NAMALWA (cell line): ENCODE measurements at regions not wholly inside any gene's neighbourhood (a gene's known extent, or its start where the extent isn't known, plus 50 kb on each side); places are given as distances from the start of the nearest gene placed in this dataset.

Source experiments
- DNase-seq: peaks from one replicate; pipeline ENCODE4 v3.0.0-alpha.2; 2015; ENCODE audit warnings: low spot score

- no peak for DNase-seq
These were observed 158.2 kb downstream of the BARHL2 start for GRCh38 chr1:90558754-90559378.

DNA sequence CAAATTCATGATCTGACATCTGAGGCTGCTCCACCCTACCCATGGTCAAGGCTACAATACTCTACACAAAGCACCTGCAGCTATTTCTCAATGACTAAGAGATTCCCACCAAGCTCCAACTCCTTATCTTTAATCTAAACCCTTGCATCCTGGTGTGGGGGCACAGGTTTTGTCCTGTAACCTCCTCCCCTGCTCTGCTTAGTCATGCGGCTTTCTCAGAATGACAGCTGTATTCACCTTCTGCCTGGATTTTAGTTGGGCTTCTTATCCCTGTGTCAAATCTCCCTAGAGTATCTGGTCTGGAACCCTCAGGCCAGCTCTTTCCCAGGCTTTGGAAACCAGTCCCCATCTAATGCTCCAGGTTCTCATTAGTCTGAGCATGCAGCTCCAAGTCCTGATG, 159.0 kb downstream of the BARHL2 start:
- no peak for DNase-seq

DNA sequence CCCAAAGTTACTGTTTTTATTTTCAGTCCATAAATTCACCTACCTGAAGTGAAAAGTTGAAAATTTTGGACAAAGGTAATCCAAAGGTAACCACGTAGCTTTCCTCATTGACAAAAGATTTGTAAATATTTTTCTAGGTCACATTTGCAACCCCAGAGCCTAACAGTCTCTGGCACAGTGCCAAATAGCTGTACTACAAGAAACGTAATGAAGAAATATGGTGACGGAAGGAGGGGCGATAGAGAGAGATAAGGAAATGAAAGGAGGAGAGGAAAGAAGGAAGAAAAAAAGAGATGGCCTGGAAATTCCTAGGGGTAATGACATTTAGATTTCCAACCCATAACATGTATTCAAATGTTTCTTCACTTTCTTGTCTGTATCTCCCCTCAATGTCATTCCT, 159.4 kb downstream of the BARHL2 start:
- DNase-seq = no peak

DNA sequence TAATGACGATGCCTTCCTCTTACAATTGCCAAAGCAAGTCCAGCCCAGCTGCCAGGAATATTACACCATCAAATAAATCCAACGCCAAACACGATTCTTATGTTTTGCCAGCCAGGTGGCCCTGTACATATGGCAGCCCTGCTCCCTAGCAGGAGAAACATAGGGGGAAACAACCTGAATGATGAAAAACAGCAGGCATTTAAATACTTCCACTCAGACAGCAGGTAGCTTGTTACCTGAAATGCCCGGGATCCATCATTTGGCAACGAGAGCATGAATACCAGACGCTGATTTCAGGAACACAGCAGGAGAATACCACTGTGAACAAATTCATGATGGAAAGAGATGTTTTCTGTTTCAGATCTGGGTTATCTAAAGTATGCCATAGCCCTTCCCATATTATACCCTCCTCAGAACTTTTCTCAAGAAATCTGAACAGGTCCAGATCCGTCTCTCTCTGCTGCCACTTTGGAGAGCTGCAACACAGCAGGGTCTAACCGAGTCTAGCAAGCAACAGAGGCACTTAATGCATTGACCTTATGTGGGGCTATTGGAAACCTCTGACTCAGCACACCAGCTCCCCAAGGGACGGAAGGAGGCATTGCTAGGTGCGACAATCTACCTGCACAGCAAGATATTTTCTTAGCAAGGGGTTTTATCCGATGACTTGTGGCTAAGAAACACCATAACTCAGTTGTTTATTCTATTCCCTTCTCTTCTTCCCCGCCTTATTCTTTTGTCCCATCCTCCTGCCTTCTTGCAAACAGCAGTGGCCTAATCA, 166.3 kb downstream of the BARHL2 start:
- DNase-seq = no peak

DNA sequence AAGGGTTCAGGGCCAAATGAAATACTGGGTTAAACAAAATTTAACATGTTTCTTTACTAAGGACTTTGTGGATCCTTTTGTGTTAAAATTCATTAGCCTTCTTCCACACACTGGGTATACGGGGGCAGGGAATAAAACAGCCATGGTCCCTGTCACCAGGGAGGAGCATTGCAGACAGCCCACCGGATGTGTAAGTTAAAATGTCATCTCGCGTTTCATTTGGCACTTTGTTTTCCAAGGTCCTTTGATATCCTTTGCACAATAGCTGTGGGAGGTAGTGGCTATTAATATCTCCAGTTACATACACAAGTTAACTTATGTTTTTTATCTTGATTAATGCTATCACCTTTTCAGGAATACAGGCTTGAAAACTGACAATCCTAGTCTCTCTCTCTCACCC, 172.7 kb downstream of the BARHL2 start:
- no peak for DNase-seq

- no peak for DNase-seq
These were observed 179.3 kb downstream of the BARHL2 start for GRCh38 chr1:90537606-90538362.

- no peak for DNase-seq
These were observed 182.3 kb downstream of the BARHL2 start for GRCh38 chr1:90534663-90535295.

- DNase-seq = no peak
These were observed 183.0 kb downstream of the BARHL2 start for GRCh38 chr1:90534116-90534515.

- DNase-seq = peak; percentile 2
These were observed 190.1 kb downstream of the BARHL2 start for GRCh38 chr1:90526954-90527353.

DNA sequence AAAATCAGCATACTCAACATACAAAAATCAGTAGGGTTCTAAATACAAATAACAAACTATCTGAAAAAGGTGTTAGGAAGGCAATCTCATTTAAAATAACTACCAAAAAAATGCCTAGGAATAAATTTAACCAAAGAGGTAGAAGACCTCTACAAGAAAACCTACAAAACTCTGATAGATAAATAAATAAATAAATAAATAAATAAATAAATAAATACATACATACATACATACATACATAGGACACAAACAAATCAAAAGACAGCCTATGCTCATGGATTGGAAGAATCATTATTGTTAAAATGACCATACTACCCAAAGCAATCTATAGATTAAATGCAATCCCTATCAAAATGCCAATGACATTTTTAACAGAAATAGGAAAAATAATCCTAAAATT, 194.7 kb downstream of the BARHL2 start:
- DNase-seq = no peak

DNA sequence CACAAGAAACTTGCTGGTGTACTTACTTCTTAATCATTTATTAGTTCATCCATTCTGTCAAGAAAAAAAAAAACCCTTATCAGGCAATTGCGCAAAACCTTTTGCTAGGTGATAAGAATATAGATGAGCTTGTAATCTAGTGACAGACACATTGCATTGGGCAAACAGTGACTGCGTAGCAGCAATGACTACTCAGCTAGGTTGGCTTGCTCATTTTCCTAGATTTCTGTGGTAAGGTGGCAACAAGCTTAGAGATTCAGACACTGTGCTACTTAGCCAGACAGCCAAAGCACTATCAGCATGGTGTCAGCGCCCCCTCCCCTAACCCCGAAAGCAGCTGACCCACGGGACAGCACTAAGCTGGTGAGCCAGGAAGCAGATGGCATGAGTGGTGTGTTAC, 203.1 kb downstream of the BARHL2 start:
- no peak for DNase-seq

DNA sequence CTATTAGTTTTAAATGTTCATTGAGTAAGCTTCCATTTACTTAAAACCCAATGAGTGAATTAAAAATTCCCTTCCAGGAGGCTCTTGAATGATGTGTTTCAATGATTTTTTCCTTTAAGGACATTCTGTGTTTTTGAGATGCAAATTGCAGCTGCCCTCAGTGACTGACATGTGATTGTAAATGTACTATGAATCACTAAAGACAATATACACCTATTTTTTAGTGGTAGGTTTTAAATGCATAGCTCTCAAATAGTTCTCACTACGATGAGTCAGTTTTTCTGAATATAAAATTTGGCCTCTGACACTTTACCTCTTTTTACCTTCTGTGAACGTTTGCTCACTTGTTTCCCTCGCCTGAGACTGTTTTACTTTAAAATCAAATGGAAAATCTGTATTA, 204.7 kb downstream of the BARHL2 start:
- no peak for DNase-seq

GRCh38 chr1:90510143-90510542, 207.0 kb downstream of the BARHL2 start:
- DNase-seq = no peak

DNA sequence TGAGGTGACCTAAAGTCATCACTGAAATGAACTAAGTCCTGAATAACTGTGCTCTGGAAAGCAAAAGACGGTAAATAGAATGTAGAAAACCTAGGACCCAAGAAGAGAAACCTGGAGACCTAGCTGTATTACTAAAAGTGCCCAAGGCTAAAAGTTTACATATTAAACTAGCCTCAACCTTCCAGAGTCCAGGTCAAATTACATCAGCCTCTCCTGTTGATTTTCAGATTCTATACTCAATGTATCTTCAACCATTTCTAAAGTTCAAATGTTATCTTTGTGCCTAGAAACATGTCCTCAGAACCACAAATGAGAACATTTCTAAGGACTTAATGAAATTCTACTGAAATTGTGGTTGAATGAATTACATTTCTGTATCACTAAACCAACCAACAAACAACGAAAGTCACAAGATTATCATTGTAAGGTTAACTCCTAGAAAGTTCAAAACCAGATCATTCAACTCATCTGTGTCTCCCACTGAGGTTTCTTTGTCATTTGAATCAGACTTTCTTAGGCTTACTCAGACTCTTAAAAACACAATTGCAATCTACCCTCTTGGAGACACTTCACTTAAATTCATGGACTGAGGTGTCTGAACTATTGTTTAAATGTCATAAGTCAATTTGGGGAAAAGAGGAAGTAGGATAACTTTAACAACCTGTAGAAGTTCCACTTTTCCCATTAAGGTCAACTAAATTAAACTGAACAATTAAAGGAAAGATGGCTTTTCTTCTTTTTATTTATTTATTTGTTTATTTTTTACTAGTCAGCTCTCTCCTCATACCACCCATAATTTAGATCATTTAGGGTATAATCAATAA, 207.7 kb downstream of the BARHL2 start:
- no peak for DNase-seq

DNA sequence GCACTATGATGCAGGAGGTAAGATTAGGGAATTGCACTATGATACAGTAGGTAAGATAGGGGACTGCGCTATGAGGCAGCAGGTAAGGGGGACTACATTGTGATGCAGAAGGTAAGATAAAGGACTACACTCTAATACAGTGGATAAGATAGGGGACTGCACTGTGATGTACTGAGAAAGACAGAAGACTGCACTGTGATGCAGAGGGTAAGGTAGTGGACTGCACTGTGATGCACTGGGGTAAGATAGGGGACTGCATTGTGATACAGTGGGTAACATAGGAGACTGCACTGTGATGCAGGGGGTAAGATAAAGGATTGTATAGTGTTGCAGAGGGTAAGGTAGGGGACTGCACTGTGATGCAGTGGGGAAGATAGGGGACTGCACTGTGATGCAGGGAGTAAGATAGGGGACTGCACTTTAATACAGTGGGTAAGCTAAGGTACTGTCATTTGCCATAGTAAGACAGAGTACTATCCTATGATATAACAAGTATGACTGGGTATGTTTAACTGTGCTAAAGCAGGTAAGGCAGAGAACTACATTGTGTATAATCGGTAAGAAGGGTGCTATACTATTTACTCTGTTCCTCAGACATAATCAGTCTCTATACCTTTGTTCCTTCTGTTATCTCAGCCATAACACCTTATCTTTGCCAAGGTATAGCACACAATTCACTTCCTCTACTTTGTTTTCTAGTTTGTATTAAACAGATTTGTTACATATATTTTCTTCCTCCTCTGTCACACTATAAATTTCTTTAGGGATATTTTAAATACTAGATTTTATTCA, 208.5 kb downstream of the BARHL2 start:
- no peak for DNase-seq

- no peak for DNase-seq
These were observed 209.9 kb downstream of the BARHL2 start for GRCh38 chr1:90507173-90507572.

GRCh38 chr1:90505806-90506205, 211.3 kb downstream of the BARHL2 start:
- no peak for DNase-seq

- no peak for DNase-seq
These were observed 212.6 kb downstream of the BARHL2 start for GRCh38 chr1:90504509-90504908.

- no peak for DNase-seq
These were observed 214.4 kb downstream of the BARHL2 start for GRCh38 chr1:90502696-90503095.

GRCh38 chr1:90502194-90502593, 214.9 kb downstream of the BARHL2 start:
- DNase-seq = no peak

DNA sequence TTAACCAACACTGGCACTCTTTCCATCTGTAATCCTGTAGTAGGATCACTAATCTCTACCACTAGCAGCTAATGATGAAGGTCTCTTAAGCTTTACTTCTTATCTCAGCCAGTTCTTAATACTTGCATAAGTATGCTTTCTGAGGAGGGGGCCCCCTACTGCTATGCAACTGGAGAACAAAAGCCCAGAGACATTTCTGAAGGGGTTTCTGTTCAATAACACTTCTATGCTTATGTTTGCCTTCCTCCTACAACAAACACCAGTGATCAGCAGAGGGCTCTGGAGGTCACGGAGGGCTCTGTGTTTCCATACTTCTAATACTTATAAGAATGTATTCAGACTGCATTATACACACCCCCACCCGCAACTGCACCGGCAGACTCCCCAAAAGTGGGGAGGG, 215.8 kb downstream of the BARHL2 start:
- DNase-seq = no peak
